ENCODE measurements at regions not wholly inside any gene's neighbourhood (a gene's known extent, or its start where the extent isn't known, plus 50 kb on each side); places are given as distances from the start of the nearest gene placed in this dataset.

GRCh38 chr4:188780686-188781085 is 641.4 kb downstream of the TRIML1 start:
- TF ChIP-seq GATA3 (IDR thresholded peaks at IDR 0.05; ENCODE audit: low read depth, low read length) (no peak), GATA2 (IDR thresholded peaks at IDR 0.05; ENCODE audit: low read depth, low read length) (no peak)

Measured in SH-SY5Y (cell line).